ENCODE measurements at regions not wholly inside any gene's neighbourhood (a gene's known extent, or its start where the extent isn't known, plus 50 kb on each side); places are given as distances from the start of the nearest gene placed in this dataset.

GRCh38 chr6:170176898-170177771 lies 113.7 kb downstream of the DLL1 start:
- peak in 1 of 5 experiments; percentile 25 for DNase-seq

GRCh38 chr6:170176136-170176897 lies 114.6 kb downstream of the DLL1 start:
- DNase-seq = no peak

GRCh38 chr6:170175644-170176135 lies 115.2 kb downstream of the DLL1 start:
- DNase-seq = no peak

GRCh38 chr6:170174771-170175643 lies 115.9 kb downstream of the DLL1 start:
- DNase-seq = no peak

GRCh38 chr6:170174124-170174770 lies 116.6 kb downstream of the DLL1 start:
- no peak for DNase-seq

- no peak for DNase-seq
Observed at GRCh38 chr6:170173335-170173881, 117.5 kb downstream of the DLL1 start.

GRCh38 chr6:170172825-170173256 lies 118.0 kb downstream of the DLL1 start:
- no peak for DNase-seq

- DNase-seq = no peak
Observed at GRCh38 chr6:170172392-170172791, 118.5 kb downstream of the DLL1 start.

- no peak for DNase-seq
Observed at GRCh38 chr6:170167657-170168159, 123.2 kb downstream of the DLL1 start.

- DNase-seq = no peak
Observed at GRCh38 chr6:170166511-170167122, 124.3 kb downstream of the DLL1 start.

- no peak for DNase-seq
Observed at GRCh38 chr6:170165471-170166117, 125.3 kb downstream of the DLL1 start.

GRCh38 chr6:170165085-170165470 lies 125.8 kb downstream of the DLL1 start:
- DNase-seq = no peak

GRCh38 chr6:170164271-170164900 lies 126.5 kb downstream of the DLL1 start:
- no peak for DNase-seq

- no peak for DNase-seq
Observed at GRCh38 chr6:170163405-170164170, 127.3 kb downstream of the DLL1 start.

GRCh38 chr6:170162775-170163404 lies 128.0 kb downstream of the DLL1 start:
- DNase-seq = no peak

- DNase-seq = no peak
Observed at GRCh38 chr6:170162011-170162774, 128.7 kb downstream of the DLL1 start.

- no peak for DNase-seq
Observed at GRCh38 chr6:170160628-170161611, 130.0 kb downstream of the DLL1 start.
